ENCODE measurements at regions not wholly inside any gene's neighbourhood (a gene's known extent, or its start where the extent isn't known, plus 50 kb on each side); places are given as distances from the start of the nearest gene placed in this dataset.

GRCh38 chr14:44163946-44164345 is 343.1 kb downstream of the FSCB start:
- peaks cover 0 to 5% of the 10 kb centered on the region in 2 experiments; a peak in 1 of 4 replicates for H3K4me1 ChIP-seq (ENCODE audit: control insufficient read depth in 1 of 2, insufficient read depth in 2 of 2, low read depth in 1 of 2, low read length in 1 of 2)
- no peak for DNase-seq
- ChIA-PET POLR2A (no interaction called here), CTCF (no interaction called here)
- no peak overlapping the region for H2AFZ ChIP-seq (ENCODE audit: low read depth)
- H3K79me2 ChIP-seq (ENCODE audit: insufficient read depth) = no peaks in the 10 kb centered on the region
- no peaks in the 10 kb centered on the region for H4K20me1 ChIP-seq (ENCODE audit: insufficient read depth)
- H3K36me3 ChIP-seq (replicated peaks in 1 of 2; ENCODE audit: control insufficient read depth in 1 of 2, insufficient read depth in 2 of 2, low read length in 1 of 2) = no peaks in the 10 kb centered on the region
- H3K9ac ChIP-seq = no peak overlapping the region
- WGBS (ENCODE audit: low lambda C conversion rate) = 6% methylated on average over 2 of the region's 2 CpGs
- no peaks in the 10 kb centered on the region for H3F3A ChIP-seq (replicated peaks; ENCODE audit: insufficient read depth)
- no peak overlapping the region for H3K27ac ChIP-seq (ENCODE audit: low read depth in 2 of 2, low read length in 1 of 2)
- TF ChIP-seq RXRA (IDR thresholded peaks at IDR 0.05; ENCODE audit: borderline replicate concordance, low read depth) = no peak
- no peak for TF ChIP-seq FOXJ3 (CRISPR knock-in tag; IDR thresholded peaks at IDR 0.05)
- no peak for TF ChIP-seq MAX (IDR thresholded peaks at IDR 0.05; ENCODE audit: low read depth)
- no peak for TF ChIP-seq FOSL2 (IDR thresholded peaks at IDR 0.05; ENCODE audit: borderline replicate concordance, low read depth)
- no peak for TF ChIP-seq IRF3 (IDR thresholded peaks at IDR 0.05; ENCODE audit: low read depth, low read length)
- no peak for TF ChIP-seq GATA2 (CRISPR knock-in tag; IDR thresholded peaks at IDR 0.05)
- TF ChIP-seq SIN3A (IDR thresholded peaks at IDR 0.05; ENCODE audit: borderline replicate concordance, low read depth, low read length) = no peak
- TF ChIP-seq TCF12 (IDR thresholded peaks at IDR 0.05) = no peak
- no peak for TF ChIP-seq TEAD4 (IDR thresholded peaks at IDR 0.05; ENCODE audit: borderline replicate concordance, insufficient read depth)
- no peak for TF ChIP-seq EZH2phosphoT487 (IDR thresholded peaks at IDR 0.05; ENCODE audit: borderline replicate concordance, low read depth)
- no peak for TF ChIP-seq RAD21 (IDR thresholded peaks at IDR 0.05; ENCODE audit: low read length)
- TF ChIP-seq REST (IDR thresholded peaks at IDR 0.05; ENCODE audit: low read depth, low read length) = no peak
- no peak for TF ChIP-seq POLR2AphosphoS5 (IDR thresholded peaks at IDR 0.05; ENCODE audit: low read depth, low read length)
- no peak for TF ChIP-seq NRF1 (IDR thresholded peaks at IDR 0.05; ENCODE audit: low read depth, low read length)
- no peak for TF ChIP-seq USF1 (IDR thresholded peaks at IDR 0.05; ENCODE audit: borderline replicate concordance, low read depth)
- no peak for TF ChIP-seq CHD2 (IDR thresholded peaks at IDR 0.05; ENCODE audit: low read length, partially characterized antibody)
- no peak for TF ChIP-seq GABPA (IDR thresholded peaks at IDR 0.05; ENCODE audit: low read depth)
- TF ChIP-seq FOXM1 (IDR thresholded peaks at IDR 0.05; ENCODE audit: low read depth) = no peak
- no peak for TF ChIP-seq NFIC (IDR thresholded peaks at IDR 0.05; ENCODE audit: borderline replicate concordance)
- H3K9me3 ChIP-seq = no peaks in the 10 kb centered on the region
- H3K4me2 ChIP-seq = no peak overlapping the region
- no peaks in the 10 kb centered on the region for H3K9me2 ChIP-seq
- H3K27me3 ChIP-seq (ENCODE audit: insufficient read depth) = no peaks in the 10 kb centered on the region
- no peak overlapping the region for H3K4me3 ChIP-seq (ENCODE audit: low read depth in 2 of 2, low read length in 1 of 2)

All from SK-N-SH (cell line).